Neural crest cell (in vitro differentiated cells): ENCODE measurements at regions not wholly inside any gene's neighbourhood (a gene's known extent, or its start where the extent isn't known, plus 50 kb on each side); places are given as distances from the start of the nearest gene placed in this dataset.

ENCODE experiments used
- DNase-seq: peaks from one replicate; pipeline ENCODE4 v3.0.0; 2021; ENCODE audit warnings: low read depth, mixed read lengths, low spot score
- H3K27ac Mint-ChIP-seq: one replicate; pipeline ENCODE4 v1.8.0; 2021; ENCODE audit warnings: mild to moderate bottlenecking, mixed read lengths; ENCODE audit not compliant: unreplicated experiment
- H3K27me3 Mint-ChIP-seq: 2 replicates; pipeline ENCODE4 v1.8.0; 2021; ENCODE audit warnings: low read depth, mild to moderate bottlenecking, mixed read lengths
- H3K36me3 Mint-ChIP-seq: 2 replicates; pipeline ENCODE4 v1.8.0; 2021; ENCODE audit warnings: low read depth, mild to moderate bottlenecking, mixed read lengths
- H3K4me1 Mint-ChIP-seq: 2 replicates; pipeline ENCODE4 v1.8.0; 2021; ENCODE audit warnings: mixed read lengths
- H3K4me3 Mint-ChIP-seq: one replicate; pipeline ENCODE4 v1.8.0; 2021; ENCODE audit warnings: mild to moderate bottlenecking, mixed read lengths
- H3K9me3 Mint-ChIP-seq: 2 replicates; pipeline ENCODE4 v1.8.0; 2021; ENCODE audit warnings: mixed read lengths
- CTCF ChIP-seq: fragments of 200-600 bp; sonication (generic); conservative IDR thresholded peaks from 2 replicates; pipeline ENCODE4 v1.5.0; 2021; ENCODE audit warnings: antibody characterized with exemption, mild to moderate bottlenecking

GRCh38 chr3:181969925-181970324 is 258.2 kb downstream of the SOX2 start:
- peaks cover 2% of the 10 kb centered on the region for H3K36me3 Mint-ChIP-seq
- peak overlapping the region; percentile 31 for H3K4me3 Mint-ChIP-seq
- peaks cover 23% of the 10 kb centered on the region for H3K4me1 Mint-ChIP-seq
- no peak for DNase-seq
- no peak overlapping the region for H3K27ac Mint-ChIP-seq
- H3K9me3 Mint-ChIP-seq = no peaks in the 10 kb centered on the region
- no peak for TF ChIP-seq CTCF
- no peaks in the 10 kb centered on the region for H3K27me3 Mint-ChIP-seq

GRCh38 chr3:181971424-181971823 is 259.7 kb downstream of the SOX2 start:
- TF ChIP-seq CTCF = no peak
- H3K27me3 Mint-ChIP-seq = no peaks in the 10 kb centered on the region
- DNase-seq = no peak
- no peak overlapping the region for H3K4me3 Mint-ChIP-seq
- H3K4me1 Mint-ChIP-seq = peaks cover 30% of the 10 kb centered on the region
- no peaks in the 10 kb centered on the region for H3K9me3 Mint-ChIP-seq
- peaks cover 2% of the 10 kb centered on the region for H3K36me3 Mint-ChIP-seq
- H3K27ac Mint-ChIP-seq = peak overlapping the region; percentile 36

- Mint-ChIP-seq H3K27me3 (no peaks in the 10 kb centered on the region), H3K36me3 (peaks cover 2% of the 10 kb centered on the region), H3K27ac (no peak overlapping the region), H3K9me3 (peaks cover 2% of the 10 kb centered on the region), H3K4me1 (peaks cover 30% of the 10 kb centered on the region), H3K4me3 (no peak overlapping the region)
- no peak for DNase-seq
- no peak for TF ChIP-seq CTCF
Observed at GRCh38 chr3:181974198-181974597, 262.5 kb downstream of the SOX2 start.

GRCh38 chr3:181976526-181976925 is 264.8 kb downstream of the SOX2 start:
- no peak for DNase-seq
- H3K27ac Mint-ChIP-seq = no peak overlapping the region
- TF ChIP-seq CTCF = no peak
- no peak overlapping the region for H3K4me3 Mint-ChIP-seq
- no peaks in the 10 kb centered on the region for H3K27me3 Mint-ChIP-seq
- peaks cover 2% of the 10 kb centered on the region for H3K9me3 Mint-ChIP-seq
- peaks cover 27% of the 10 kb centered on the region for H3K4me1 Mint-ChIP-seq
- peaks cover 2% of the 10 kb centered on the region for H3K36me3 Mint-ChIP-seq

- no peak overlapping the region for H3K4me3 Mint-ChIP-seq
- H3K36me3 Mint-ChIP-seq = peaks cover 2% of the 10 kb centered on the region
- peaks cover 7% of the 10 kb centered on the region for H3K4me1 Mint-ChIP-seq
- DNase-seq = no peak
- H3K27me3 Mint-ChIP-seq = no peaks in the 10 kb centered on the region
- no peak for TF ChIP-seq CTCF
- no peak overlapping the region for H3K27ac Mint-ChIP-seq
- H3K9me3 Mint-ChIP-seq = peaks cover 8% of the 10 kb centered on the region
Observed at GRCh38 chr3:181985386-181985785, 273.7 kb downstream of the SOX2 start.

GRCh38 chr3:181987736-181988135 is 276.0 kb downstream of the SOX2 start:
- no peak for DNase-seq
- Mint-ChIP-seq H3K36me3 (no peaks in the 10 kb centered on the region), H3K4me1 (peaks cover 14% of the 10 kb centered on the region), H3K9me3 (peaks cover 5% of the 10 kb centered on the region), H3K27me3 (no peaks in the 10 kb centered on the region), H3K27ac (no peak overlapping the region), H3K4me3 (no peak overlapping the region)
- no peak for TF ChIP-seq CTCF
